Fibroblast of villous mesenchyme (primary cell): ENCODE measurements at regions not wholly inside any gene's neighbourhood (a gene's known extent, or its start where the extent isn't known, plus 50 kb on each side); places are given as distances from the start of the nearest gene placed in this dataset.
A peak's percentile ranks its signal among the peaks of the same experiment; 100 is the strongest.

Experiments used
- DNase-seq: peaks from one replicate; pipeline ENCODE4 v3.0.0-alpha.2; 2010; ENCODE audit warnings: low read depth
- H3K4me3 ChIP-seq: 2 replicates; pipeline ENCODE4 v1.5.1; 2011; ENCODE audit warnings: low read depth, mild to moderate bottlenecking, low read length
- TF ChIP-seq, protein P1 (sequence below): IDR thresholded peaks from 2 replicates; pipeline ENCODE4 v1.5.1; 2012; ENCODE audit warnings: low read depth, mild to moderate bottlenecking, low read length; ENCODE audit not compliant: insufficient read depth

DNA sequence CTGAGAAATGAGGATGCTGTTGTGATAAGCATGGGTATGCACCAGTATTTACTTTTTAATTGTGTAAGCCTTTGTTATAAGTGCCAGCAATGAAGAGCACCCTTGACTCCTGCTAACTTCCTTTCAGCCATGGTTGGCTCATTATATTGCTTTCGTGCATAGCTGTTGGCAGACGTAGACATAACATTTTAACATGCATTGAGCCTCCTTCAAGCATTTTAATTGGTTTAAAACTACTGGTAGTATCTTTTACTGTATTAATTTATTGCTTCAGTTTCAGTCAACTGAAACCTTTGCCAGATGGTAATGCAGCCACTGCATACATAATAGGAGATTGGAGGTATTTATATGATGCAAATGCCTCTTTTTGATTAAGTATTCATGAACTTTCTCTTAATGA lies 1285.4 kb downstream of the PCDH18 start:
- no peak overlapping the region for H3K4me3 ChIP-seq
- DNase-seq: no peak
- TF ChIP-seq, protein P1, sequence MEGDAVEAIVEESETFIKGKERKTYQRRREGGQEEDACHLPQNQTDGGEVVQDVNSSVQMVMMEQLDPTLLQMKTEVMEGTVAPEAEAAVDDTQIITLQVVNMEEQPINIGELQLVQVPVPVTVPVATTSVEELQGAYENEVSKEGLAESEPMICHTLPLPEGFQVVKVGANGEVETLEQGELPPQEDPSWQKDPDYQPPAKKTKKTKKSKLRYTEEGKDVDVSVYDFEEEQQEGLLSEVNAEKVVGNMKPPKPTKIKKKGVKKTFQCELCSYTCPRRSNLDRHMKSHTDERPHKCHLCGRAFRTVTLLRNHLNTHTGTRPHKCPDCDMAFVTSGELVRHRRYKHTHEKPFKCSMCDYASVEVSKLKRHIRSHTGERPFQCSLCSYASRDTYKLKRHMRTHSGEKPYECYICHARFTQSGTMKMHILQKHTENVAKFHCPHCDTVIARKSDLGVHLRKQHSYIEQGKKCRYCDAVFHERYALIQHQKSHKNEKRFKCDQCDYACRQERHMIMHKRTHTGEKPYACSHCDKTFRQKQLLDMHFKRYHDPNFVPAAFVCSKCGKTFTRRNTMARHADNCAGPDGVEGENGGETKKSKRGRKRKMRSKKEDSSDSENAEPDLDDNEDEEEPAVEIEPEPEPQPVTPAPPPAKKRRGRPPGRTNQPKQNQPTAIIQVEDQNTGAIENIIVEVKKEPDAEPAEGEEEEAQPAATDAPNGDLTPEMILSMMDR: no peak

DNA sequence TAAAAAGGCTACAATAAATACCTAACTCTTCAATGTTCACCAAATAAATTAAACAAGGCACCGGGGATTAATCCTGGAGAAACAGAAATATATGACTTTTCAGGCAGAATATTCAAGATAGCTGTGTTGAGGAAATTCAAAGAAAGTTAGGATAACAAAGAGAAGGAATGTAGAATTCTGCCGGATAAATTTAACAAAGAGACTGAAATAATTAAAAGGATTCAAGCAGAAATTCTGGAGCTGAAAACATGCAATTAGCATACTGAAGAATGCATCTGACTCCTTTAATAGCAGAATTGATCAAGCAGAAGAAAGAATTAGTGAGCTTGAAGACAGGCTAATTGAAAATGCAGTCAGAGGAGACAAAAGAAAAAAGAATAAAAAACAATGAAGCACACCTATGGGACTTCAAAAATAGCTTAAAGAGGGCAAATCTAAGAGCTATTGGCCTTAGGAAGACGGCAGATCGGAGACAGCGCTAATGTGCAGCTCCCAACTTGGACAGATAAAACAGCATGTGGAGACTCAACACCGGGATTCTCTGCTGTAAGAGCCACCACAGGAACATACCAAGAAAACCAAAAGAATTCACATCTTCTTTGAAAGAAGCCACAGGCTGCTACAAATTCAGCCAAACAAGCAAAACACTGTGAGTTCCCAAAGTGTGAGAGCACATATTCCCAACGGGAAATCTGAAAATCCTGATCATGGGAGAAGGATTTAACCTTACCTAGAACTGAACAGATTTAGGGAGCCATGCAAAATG lies 1290.9 kb downstream of the PCDH18 start:
- peak; percentile 0 for DNase-seq
- no peak overlapping the region for H3K4me3 ChIP-seq
- TF ChIP-seq, protein P1: no peak

DNA sequence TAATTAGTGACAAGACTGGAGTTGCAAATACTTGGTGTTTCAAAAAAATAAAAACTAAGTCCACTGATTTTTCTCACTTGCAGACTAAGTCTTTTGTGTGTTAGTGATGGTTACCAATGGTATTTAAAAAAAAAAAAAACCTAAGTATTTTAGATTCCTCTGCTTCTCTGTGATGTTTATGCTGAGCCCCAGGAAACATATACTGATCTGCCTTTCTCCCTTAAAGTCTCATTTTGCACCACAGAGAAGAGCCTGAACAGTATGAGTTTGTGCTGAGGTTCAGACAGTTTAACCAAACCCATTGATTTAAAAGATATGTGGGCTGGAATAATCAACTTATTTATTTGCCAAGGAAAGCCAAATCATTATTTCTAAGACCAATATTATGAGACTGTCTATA lies 1305.0 kb downstream of the PCDH18 start:
- DNase-seq: no peak
- TF ChIP-seq, protein P1: no peak
- H3K4me3 ChIP-seq: no peak overlapping the region

DNA sequence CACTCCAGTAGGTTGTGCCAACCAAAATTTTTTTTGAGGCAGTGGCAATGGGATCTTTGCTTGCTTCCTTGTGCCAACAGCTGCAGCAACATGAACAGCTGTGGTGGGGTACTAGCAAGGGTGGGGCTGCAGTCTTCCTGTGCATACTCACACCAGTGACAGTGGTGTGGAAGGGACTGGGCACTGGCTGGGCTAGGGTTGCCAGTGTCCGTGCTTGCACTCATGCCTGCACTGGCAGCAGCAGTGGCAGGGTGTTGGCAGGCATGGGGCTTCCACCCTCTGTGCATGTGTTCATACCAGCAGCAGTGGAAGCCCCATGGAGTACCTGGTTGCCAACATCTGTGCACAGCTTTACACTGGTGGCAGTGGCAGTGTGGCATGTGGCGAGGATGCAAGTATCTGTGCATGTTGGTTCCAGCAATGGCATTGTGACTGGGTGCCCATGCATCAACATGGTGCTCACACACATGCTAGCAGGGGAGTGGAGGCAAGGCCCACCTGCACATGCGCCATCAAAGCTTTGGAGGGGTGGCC lies 1312.6 kb downstream of the PCDH18 start:
- TF ChIP-seq, protein P1: no peak
- H3K4me3 ChIP-seq: no peak overlapping the region
- no peak for DNase-seq

DNA sequence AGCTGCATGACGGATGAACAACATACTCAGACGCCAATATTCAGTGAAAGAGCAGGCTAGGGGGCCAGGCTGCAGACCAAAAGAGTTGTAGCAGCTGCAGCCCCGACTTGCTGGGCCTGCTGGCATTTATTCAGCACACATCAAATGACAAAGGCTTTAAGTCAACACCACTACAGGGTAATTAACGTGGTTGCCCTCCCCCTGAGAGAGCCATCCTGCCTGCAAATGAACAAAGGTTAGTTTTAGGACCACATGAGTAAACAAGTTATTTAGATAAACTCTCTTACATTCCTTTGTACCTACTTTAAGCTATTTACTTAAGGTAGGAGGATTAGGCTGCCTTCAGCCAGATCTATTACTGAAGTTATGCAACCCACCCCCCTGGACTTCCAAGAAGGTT lies 1329.1 kb downstream of the PCDH18 start:
- no peak for DNase-seq
- H3K4me3 ChIP-seq: no peak overlapping the region
- TF ChIP-seq, protein P1: no peak

DNA sequence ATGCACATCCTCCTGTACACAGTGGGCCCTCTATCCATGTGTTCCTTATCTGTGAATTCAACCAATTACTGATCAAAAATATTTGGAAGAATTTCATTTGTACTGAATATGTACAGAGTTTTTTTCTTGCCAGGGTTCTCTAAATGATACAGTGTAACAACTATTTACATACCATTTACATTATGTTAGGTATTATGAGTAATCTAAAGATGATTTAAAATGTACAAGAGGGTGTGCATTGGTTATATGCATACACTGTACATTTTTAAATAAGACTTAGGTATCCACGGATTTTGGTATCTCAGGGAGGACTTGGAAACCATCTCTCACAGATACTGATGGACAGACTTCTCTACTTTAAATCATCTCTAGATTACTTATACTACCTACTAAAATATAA lies 1333.9 kb downstream of the PCDH18 start:
- no peak for DNase-seq
- TF ChIP-seq, protein P1: no peak
- H3K4me3 ChIP-seq: no peak overlapping the region
